HG02678 (cell line): ENCODE measurements at regions not wholly inside any gene's neighbourhood (a gene's known extent, or its start where the extent isn't known, plus 50 kb on each side); places are given as distances from the start of the nearest gene placed in this dataset.

ENCODE experiments used
- ATAC-seq: cut with Tn5 transposase; IDR thresholded peaks from one replicate; pipeline ENCODE4 v1.9.1; 2021; ENCODE audit warnings: mild to moderate bottlenecking, moderate library complexity; ENCODE audit not compliant: unreplicated experiment

DNA sequence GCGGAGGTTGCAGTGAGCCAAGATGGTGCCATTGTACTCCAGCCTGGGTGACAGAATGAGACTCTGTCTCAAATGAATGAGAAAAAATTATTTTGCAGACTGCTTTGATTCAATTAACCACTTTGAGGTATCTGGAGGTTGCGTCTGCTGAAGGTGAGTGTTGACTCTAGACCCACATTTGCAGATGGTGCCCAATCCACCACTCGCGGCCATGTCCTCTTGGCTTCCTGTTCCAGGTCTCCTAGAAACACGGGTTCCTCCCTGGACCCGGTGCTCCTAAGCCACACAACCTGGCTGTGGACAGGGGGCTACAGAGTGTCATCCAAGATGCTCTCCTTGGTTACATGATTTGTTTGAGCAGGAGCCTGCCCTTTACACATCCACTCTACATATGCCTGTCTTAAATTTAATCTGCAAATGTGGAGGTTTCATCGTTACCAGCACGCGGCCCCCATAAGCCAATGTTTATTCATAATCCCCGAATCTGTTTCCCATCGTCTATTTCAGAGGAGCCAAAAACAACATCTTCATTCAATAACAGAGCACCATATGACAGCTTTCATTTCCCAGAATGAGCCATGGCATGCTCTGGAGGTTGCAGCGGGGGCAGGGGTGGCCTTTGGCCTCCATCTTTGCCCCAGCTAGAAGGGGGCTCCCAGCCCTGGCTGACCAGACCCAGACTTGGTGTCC is 377.2 kb downstream of the CTTN start:
- ATAC-seq: no peak

DNA sequence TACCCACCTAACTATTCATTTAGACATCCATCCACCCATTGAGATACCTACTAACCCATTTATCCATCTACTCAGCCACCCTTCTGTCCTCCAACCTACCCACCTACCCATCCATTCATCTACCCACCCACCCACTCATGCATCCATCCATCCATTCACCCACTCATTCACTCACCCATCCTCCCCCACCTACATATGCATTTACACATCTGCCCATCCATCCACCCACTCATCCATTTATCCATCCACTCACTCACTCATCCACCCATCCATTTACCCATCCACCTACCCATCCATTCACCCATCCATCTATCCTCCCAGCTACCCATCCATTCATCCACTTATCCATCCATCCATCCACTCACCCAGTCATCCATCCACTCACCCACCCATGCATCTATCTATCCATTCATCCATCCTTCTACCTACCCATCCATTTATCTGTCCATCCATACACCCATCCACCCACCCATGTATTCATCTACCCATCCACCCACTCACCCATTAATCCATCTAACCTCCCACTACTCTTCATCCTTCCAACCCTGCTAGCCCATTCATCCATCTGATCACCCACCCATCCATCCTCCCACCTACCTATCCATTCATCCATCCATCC is 378.7 kb downstream of the CTTN start:
- no peak for ATAC-seq

DNA sequence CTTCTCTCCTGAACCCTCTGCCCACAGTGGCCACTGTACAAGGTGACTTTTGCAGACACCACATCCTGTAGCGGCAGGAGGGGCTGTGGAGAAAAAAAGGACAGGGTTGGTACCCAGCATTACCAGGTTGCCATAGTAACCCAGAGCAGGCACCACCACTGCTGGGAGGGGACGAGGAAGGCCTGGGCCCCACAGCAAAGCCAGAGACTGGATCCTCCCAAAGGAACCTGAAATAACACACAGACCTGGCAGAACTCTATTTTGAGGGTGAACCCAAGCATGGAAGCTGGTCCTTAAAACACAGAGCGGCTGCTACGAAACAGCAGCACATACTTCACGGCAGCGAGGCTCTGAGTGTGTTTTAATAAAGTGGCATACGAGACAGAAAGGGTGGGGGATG is 380.6 kb downstream of the CTTN start:
- ATAC-seq: no peak

DNA sequence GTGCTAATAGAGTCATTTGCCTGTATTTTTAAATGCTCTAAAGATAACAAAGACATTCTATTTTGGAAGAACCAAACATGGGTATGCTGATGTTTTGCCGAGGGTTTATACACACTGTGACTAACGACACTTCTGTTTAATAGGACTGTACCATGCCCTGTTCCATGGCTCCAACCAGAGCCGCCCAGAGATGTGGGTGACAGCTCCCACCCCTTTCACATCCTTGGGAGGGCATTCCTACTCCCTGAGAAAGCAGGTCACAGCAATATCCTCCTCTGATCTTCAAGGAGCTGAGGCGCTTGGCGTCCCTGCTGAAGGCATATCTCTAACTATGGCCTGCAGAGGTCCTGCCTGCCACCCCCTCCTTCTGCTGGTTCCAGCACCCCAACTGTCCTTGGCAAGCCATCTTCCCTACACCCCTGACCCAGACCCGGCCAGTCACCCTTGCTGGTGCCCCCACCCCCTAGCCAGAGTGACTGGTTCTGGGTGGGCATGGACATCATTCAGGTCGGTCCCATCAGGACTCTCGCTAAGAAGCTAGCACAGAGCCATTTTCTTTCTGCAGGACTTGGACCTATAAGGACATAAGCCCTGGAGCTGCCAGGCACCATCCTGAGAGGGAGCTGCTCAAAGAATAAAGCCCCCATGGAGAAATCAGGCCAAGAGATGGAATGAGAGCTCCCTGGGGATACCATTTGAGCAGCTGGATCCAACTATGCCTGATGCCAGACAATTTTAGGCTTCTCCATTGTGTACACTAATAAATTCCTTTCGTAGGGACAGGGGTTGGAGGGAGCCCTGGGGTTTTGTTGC is 381.3 kb downstream of the CTTN start:
- no peak for ATAC-seq

DNA sequence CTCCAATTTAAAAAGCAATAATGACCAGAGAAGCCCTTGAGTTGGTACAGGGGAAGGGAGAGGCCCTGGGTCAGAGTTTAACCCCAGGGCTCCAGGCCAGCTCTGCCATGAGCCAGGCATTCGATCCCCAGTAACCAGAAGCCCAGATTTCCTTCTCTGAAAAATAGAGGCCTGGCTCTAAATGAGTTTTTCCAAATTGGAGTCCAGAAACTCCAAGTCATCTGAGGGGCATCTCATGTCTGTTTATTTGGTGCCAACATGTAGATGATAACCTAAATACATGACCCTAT is 381.9 kb downstream of the CTTN start:
- no peak for ATAC-seq

DNA sequence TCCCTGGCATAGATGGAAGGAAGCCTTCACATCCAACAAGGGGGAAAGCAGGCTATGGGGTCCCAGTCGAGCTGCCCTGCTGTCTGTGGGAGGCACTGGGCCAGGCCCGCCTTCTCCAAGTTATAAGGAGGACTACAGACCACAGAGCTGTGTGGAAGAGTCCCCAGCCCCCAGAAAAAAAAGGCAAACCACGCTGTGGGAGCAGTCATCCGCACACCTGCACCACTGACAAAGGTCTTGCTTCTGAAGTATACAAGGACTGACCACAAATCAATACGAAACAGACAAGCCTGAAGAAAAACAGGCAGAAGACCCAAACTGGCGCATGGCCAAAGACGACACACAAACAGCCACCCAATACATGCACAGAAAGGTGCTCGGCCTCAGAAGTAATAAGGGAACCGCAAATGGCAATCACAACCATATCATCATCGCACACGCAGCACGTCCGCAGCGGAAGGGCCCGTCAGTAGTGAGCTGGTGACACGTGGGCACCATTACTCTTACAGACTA is 384.1 kb downstream of the CTTN start:
- ATAC-seq: no peak

DNA sequence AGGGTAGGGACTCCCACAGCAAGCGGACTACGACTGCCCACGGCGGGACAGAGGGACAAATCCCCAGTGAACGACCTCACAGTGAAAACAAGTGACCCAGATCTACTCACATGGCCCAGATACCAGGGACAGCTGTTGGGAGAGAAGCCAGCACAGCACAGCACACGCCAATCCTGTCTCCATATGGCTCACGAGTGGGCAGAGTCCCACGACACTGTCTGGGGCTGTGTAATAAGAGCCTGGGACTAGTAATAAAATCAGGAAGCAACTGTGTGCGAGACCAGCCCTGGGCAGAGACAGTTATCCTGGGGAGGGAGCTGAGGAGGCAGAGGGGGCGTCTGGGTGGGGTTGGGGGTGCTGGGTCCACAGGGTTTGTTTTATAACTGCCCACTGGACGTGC is 385.0 kb downstream of the CTTN start:
- ATAC-seq: no peak

DNA sequence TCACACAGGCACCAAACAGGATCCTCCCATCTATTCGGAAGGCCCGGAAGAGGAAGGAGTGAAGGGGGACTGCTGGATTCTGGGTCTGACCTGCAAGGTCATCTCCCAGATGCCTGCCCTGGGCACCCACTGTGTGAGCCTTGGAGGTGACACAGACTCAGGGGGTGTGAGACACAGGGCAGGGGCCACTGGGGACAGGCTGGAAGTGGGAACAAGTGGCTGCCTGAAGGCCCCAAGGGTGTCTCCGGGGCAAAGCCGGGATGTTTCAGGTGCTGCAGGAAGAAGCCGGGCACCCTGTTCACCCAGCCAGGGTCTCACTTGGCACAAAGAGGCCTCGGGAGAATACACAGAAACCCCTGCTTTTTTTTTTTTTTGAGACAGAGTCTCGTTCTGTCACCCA is 385.5 kb downstream of the CTTN start:
- no peak for ATAC-seq

DNA sequence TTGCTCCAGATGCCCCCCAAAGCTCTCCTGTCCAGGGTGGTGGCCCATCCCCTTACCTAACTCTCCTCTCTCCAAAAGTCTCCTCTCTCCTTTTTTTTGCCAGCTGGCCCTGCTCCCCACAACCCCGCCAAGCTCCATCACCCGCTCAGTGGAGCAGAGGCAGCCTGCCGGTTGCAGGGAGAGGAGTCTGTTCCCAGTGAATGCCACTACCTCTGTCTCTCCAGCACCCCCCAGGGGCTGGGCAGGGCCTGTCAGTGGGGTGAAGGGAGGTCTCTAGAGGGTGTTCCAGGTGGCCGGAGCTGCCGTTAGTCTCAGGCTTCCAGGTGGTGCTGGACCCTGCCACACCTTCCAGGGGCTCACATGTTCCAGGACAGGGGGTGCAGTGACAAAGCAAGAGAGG is 387.0 kb downstream of the CTTN start:
- no peak for ATAC-seq

DNA sequence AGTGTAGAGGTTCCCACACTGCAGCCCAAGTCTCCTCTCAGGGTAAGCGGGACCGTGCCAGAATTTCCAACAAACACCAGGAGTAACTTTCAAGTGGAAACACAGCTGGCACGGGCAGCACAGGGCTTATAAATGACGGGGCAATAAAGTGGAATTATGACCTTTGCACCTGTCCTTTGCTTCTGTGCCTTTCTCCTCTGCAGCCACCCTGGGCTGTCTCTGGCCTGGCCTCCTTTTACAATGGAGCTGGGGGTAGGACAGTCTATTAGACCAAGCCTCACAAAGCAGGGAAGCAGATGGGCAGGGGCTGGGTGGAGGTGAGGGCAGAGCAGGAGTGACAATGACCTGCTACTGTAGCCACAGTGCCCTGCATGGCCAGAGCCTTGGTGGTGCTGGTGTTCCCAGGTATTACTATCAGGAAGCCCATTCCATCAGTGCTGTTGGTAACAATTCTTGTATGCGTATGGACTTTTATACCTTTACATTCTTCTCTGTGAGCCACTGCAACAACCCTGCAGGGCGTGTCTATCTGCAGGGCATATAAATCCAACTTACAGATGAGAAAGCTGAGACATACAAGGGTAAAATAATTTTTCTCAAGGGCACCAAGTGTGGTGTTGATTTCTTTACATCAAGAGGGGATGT is 387.8 kb downstream of the CTTN start:
- ATAC-seq: no peak

DNA sequence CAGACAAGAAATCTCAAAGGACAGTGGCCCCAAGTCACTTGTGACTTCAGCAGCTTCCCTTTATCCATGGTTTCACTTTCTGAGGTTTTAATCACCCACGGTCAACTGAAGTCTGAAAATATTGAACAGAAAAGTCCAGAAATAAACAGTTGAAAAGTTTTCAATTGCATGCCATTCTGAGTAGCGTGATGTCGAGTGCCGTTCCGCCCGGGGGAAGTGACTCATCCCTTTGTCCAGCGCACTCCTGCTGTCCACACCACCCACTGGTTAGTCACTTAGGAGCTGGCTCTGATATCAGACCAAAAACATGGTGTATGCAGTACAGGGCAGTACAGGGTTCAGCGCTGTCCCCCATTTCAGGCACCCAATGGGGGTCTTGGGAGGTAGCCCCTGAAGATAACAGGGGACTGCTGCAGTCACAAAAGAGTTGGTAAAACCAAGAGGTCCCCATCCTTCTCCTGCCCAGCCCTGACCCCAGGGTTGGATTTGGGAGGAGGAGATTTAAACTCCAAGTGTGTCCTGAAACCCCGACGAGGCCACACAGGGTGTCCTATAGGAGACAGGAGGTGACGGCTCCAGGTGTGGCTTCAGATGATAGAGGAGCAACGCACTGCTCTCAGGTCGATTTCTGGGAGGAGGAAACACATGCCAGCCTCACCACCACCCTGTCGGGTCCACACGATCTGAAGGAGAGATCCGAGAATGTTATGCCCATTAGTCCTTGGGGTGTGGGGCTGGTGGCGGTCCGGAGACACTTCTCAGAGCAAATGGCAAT is 390.1 kb downstream of the CTTN start:
- no peak for ATAC-seq

DNA sequence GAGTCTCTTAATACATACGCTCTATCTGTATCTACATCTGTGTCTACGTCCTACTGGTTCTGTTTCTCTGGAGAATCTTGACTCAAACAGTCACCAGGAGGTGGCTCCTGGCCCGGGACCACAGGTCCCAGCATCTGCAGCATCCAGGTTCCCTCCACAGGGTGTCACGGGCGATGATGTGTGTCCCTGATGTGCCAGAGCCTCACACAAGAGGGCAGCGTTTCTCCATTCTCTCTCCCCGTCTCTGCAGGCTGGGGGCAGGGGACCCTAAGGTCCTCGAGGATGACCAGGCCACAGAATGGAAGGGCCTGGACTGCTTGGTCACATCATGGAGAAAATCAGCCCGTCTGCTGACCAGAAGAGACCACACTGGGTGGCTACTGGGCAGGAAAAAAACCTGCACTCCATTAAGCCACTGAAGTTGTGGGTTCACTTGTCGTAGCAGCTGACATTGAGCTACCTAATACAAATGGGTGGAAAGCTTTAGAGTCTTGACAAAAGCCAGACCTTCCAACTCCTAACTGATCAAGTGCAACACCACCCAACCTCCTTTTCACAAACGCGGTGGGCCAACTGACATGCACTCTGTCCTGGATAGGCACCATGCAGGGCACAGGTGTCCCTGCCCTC is 392.5 kb downstream of the CTTN start:
- no peak for ATAC-seq

DNA sequence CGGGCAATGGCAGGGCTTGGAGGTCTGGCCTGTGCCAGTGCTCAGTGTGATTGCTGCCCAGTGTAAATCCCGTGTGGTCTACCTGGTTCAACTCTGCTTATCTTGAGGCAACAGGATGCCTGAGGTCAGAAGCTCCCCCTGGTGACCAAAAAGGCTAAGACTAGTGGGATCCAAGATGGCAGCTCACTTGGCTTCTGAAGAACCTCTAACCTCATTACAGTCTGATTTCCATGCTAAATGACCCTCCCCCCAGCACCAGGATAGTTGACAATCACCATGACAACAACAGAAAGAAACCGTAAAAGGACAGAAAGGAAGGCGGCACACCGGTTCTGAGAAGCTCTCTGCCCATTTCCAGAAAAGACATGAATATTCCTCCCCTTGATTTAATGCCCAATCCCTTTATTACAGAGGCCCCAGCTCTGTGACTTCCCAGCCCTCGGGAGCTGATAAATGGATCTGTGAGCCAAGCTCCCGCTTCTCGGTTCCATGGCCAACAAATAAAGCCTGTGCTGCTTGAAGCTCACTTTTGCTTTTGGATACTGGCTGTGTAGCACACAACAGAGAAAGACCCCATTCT is 398.4 kb downstream of the CTTN start:
- no peak for ATAC-seq

DNA sequence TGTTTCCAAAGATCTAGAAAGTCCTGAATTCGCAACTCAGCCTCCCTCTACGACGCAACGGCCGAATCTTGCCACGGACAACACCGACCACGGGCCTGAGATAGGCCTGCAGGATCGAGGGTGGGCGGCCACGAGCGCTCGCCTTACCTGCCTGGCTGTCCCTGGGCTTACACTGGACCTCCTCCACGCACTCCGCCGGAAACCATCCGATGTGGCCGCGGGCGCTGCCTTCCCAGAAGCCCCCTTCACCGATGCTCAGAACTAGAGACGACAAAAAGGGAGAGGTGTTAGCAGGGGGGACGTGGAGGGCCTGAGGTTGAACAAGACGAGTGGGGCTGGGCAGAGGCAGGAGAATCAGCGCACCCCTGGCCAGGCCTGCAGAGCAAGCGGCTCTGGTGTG is 400.0 kb downstream of the CTTN start:
- ATAC-seq: no peak

DNA sequence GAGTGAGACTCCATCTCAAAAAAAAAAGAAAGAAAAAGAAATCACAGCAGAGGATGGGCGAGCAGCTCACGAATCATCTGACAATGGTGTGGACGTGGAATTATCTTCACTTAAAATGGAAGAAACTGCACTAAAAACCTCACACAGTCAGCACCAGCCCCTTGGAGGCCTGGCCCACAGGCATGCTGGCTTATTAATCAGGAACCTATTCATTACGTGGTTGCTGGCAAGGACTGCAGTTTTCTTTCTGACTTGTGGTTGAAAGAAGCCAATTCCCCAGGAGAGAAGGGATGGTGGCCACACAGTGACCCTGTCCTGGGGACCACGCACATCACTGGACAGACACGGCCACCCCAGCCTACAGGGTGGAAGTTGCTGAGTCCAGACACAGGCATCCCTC is 401.1 kb downstream of the CTTN start:
- ATAC-seq: no peak

DNA sequence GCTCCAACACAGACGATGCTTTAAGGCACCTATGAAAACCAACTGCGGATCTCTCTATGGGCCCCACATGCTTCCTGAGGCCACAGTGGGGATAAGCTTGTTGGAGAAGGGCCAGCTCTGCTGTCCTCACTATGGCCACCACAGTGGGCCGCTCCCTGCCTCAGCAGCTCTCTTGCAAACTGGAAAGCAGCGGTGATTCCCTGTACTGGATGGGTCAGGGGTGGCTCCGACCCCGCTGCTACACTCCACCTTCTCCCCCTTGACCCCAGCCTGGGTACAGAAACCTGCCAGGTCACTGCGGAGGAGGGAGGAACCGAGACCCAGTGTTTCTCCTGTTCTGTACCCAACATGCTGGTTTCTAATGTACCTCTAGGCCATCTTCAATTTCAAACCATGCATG is 403.9 kb downstream of the CTTN start:
- no peak for ATAC-seq

DNA sequence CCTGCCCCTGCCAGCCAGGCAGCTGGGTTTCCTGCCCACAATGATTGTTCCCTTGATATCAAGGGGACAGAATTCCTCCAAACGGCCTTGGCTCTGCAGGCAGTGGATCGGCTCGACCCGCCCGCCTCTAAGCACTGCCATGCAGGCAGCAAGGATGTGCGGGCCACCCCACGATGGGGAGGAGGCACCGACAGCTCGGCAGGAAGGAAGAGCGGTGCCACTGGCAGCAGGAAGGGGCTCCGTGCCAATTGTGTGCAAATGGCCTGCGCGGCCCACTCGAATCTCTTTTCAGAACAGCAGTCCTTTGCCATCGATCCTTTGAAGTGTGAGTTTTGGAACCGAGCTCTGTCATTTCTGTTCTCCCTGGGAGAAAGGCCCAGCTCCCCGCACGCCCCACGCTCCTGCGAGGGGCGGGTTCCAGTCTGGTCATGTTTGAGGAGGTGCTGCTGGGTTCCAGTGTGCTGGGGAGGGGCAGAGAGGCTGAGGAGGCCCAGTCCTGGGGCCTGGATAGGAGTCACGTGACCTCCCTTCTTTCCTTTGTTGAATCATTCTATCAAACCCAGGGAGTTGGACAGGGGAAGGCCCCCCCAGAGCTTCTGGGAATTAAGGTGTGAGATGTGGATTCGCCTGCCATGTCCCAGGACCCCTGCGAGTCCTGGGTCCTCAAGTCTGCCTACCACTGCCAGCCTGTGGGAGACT is 406.0 kb downstream of the CTTN start:
- ATAC-seq: no peak

DNA sequence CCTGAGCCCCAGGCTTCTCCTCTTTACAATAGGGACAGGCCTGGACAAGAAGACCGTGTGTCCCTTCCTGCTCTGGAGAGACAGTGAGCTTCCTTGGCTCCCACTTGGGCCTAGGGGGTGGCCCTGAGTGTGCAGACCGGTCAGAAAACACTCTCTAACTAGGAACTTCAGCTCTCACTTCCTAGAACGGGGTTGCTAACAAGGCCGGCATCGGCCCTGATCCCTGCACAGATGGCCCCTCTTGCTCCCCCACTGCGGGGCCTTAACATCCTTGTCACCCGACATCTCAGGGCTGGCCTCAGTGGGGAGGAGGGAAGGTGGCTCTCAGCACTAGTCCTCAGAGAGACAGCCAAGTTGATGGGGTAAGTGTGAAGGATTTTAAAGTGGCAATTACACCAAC is 406.9 kb downstream of the CTTN start:
- no peak for ATAC-seq

DNA sequence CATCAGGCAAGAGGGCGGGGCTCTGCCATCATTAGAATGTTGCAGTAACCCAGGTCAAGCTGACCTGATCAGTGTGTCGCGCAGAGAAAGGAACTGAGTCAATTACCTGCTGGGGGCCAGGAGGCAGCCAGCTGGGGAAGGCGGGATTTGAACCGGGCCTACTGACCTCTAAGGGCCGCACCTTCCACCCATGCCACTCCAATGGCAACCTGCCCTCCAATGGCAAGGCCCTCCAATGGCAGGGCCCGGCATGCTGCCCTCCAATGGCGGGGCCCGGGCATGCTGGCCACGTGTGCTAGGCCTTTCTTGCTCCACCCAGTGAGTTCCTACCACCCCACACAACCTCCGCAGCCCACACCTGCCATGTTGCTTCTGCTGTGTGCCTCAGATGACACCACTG is 407.6 kb downstream of the CTTN start:
- ATAC-seq: no peak
